ENCODE measurements at regions not wholly inside any gene's neighbourhood (a gene's known extent, or its start where the extent isn't known, plus 50 kb on each side); places are given as distances from the start of the nearest gene placed in this dataset.
"Not testable (repeated sequence)": the region's sequence is repeated elsewhere in the genome, so short reads cannot be mapped to it uniquely, and the experiment has no call there.

DNA sequence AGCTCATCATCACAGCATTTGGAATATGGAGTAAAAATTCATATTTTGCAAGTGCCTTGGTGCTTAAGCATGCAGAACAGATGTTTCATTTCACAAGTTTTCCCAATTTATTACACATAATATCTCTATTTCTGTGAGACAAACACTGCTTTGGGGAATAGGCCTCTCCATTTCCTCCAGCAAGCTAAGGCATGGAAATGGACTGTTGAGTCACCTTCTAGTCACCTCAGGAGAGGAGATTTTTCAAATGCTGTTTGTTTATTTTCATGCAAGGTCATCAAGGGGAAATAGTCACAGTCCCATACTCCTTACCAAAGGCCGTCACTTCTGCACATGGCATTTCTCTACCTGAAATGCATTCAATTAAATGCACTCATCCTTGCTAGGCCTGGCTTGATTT is 57.4 kb upstream of the NUTM2D start:
- H3K4me3 ChIP-seq (ENCODE audit: low read depth in 1 of 2, low read length in 1 of 2); H3K36me3 ChIP-seq; H3K27me3 ChIP-seq; H3K27ac ChIP-seq; H3K4me1 ChIP-seq (ENCODE audit: control insufficient read depth in 1 of 2, insufficient read depth in 1 of 2, low read depth in 1 of 2, low read length in 1 of 2); H3K9me3 ChIP-seq: not testable (repeated sequence)

DNA sequence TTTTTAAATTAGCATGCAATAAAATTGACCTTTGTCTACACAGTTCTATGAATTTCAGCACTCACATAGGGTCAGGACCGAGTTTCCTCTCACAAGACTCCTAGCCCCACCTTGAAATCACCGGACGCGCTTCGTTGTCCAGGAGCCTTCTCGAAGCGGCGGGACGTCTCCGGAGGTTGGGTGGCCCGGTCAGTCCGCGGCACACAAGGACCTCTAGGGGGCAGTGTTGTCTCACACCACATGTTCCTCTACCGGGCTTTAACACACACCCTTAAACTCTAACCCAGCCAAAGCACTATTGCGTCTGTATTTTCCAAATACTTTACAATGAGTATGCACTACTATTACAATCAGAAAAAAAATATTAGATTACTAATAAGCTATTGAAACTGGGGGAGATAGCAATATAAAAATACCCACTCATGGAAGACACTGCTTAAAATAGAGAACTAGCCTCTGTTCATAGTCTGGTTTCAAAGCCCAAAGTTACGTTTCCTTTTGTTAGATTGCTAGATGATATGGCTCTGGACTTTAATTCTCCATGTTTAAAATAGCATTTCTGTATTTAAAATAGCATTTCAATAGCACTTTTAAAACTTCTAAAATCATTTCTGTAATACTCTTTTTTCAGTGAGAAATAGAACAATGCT is 56.0 kb upstream of the NUTM2D start:
- H3K9me3 ChIP-seq, H3K36me3 ChIP-seq: not testable (repeated sequence)

DNA sequence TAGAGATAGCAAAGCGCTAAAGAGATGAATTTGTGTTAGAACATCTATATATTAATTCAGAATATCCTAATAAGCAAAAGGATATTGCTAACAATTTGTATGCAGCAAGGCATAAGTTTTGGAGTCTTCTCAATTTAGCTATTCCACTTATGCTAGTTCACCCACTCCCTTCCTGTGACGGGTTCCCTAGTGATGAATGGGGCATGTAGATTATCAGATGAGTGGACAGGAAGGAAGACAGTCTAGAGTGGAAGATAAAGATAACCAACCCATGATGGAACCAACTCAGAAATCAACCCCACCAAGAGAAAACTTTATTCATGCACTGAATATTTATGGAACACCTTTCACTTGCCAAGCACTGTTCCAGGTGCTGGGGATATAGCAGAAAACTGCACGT is 55.4 kb upstream of the NUTM2D start:
- not testable (repeated sequence) for H3K36me3 ChIP-seq; H3K4me1 ChIP-seq (ENCODE audit: control insufficient read depth in 1 of 2, insufficient read depth in 1 of 2, low read depth in 1 of 2, low read length in 1 of 2); H3K27me3 ChIP-seq; H3K4me3 ChIP-seq (ENCODE audit: low read depth in 1 of 2, low read length in 1 of 2); H3K9me3 ChIP-seq; H3K27ac ChIP-seq

More for the DNA sequence above, 56.0 kb upstream of the NUTM2D start:
- TF ChIP-seq, protein P1, sequence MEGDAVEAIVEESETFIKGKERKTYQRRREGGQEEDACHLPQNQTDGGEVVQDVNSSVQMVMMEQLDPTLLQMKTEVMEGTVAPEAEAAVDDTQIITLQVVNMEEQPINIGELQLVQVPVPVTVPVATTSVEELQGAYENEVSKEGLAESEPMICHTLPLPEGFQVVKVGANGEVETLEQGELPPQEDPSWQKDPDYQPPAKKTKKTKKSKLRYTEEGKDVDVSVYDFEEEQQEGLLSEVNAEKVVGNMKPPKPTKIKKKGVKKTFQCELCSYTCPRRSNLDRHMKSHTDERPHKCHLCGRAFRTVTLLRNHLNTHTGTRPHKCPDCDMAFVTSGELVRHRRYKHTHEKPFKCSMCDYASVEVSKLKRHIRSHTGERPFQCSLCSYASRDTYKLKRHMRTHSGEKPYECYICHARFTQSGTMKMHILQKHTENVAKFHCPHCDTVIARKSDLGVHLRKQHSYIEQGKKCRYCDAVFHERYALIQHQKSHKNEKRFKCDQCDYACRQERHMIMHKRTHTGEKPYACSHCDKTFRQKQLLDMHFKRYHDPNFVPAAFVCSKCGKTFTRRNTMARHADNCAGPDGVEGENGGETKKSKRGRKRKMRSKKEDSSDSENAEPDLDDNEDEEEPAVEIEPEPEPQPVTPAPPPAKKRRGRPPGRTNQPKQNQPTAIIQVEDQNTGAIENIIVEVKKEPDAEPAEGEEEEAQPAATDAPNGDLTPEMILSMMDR (IDR thresholded peaks at IDR 0.05): peak; percentile 59
- H3K27me3 ChIP-seq; H3K4me1 ChIP-seq (ENCODE audit: control insufficient read depth in 1 of 2, insufficient read depth in 1 of 2, low read depth in 1 of 2, low read length in 1 of 2); H3K4me3 ChIP-seq (ENCODE audit: low read depth in 1 of 2, low read length in 1 of 2); H3K27ac ChIP-seq: not testable (repeated sequence)

DNA sequence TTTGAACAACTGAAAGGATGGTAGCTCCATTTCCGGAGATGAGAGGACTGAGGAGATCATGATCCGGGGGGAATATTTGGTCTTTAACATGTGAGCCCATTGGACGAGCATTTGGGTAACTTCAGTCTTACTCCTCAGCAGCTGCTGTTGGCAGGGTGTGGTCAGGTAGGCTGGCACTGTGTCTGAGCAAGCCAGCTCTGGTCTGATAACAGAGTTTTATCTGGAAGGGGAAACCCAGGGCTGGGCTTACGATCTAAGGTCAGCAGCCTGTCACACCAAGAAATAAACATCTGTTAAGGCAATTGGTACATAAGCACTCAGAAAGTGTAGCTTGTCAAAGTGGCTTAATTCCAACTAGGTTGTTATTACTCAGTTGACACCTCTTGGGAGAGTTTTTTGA is 53.8 kb upstream of the NUTM2D start:
- not testable (repeated sequence) for H3K4me3 ChIP-seq (ENCODE audit: low read depth in 1 of 2, low read length in 1 of 2); H3K27me3 ChIP-seq; H3K4me1 ChIP-seq (ENCODE audit: control insufficient read depth in 1 of 2, insufficient read depth in 1 of 2, low read depth in 1 of 2, low read length in 1 of 2); H3K36me3 ChIP-seq; H3K27ac ChIP-seq; H3K9me3 ChIP-seq

DNA sequence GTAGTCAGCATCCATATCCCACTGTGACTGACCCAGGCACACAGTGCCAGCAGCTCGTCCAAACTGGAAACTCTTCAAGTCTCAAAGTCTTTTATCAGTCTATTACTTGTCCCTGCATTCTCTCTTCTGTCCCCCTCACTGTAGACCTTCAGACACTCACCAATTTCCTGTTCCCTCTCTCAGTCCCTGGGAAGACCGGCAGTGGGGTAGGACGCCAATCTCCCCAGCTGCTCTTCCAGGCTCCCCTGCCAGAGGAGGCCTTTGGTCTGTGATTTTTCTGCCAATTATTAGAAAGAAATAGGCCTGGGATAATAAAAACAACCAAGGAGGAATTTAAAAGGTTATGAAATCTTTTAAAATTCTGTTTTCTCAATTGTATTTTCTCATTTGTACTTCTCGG is 50.9 kb upstream of the NUTM2D start:
- not testable (repeated sequence) for H3K36me3 ChIP-seq; H3K27me3 ChIP-seq; H3K4me3 ChIP-seq (ENCODE audit: low read depth in 1 of 2, low read length in 1 of 2); H3K4me1 ChIP-seq (ENCODE audit: control insufficient read depth in 1 of 2, insufficient read depth in 1 of 2, low read depth in 1 of 2, low read length in 1 of 2); H3K9me3 ChIP-seq; H3K27ac ChIP-seq

All from neutrophil (primary cell).